ENCODE measurements at regions not wholly inside any gene's neighbourhood (a gene's known extent, or its start where the extent isn't known, plus 50 kb on each side); places are given as distances from the start of the nearest gene placed in this dataset.

GRCh38 chr4:82036181-82036580 is 337.6 kb downstream of the HNRNPD start (continued):
- no peak for TF ChIP-seq CBX5 (IDR thresholded peaks at IDR 0.05; ENCODE audit: low read depth)

- in situ Hi-C loops (cut with MboI), result no loop called here
Measured at GRCh38 chr4:82034878-82035277, 338.9 kb downstream of the HNRNPD start.

More at GRCh38 chr4:82034878-82035277, 338.9 kb downstream of the HNRNPD start:
- intact Hi-C loops (cut with micrococcal nuclease; ENCODE audit: unreplicated experiment), result no loop called here
- Histone ChIP-seq H3K4me1 (ENCODE audit: control insufficient read depth, insufficient read depth, low read length) (no peaks in the 10 kb centered on the region), H4K20me1 (ENCODE audit: control insufficient read depth, insufficient read depth) (no peaks in the 10 kb centered on the region), H2AFZ (ENCODE audit: control insufficient read depth, low read depth, low read length) (no peak overlapping the region), H3K79me2 (ENCODE audit: control insufficient read depth, insufficient read depth, low read length) (no peaks in the 10 kb centered on the region), H3K9me3 (replicated peaks; ENCODE audit: control insufficient read depth, insufficient read depth, low read length) (no peaks in the 10 kb centered on the region), H3K4me3 (no peak overlapping the region), H3K27me3 (replicated peaks in 1 of 2; ENCODE audit: control insufficient read depth in 2 of 2, insufficient read depth in 2 of 2, low read length in 1 of 2) (no peaks in the 10 kb centered on the region; a peak in 1 of 4 replicates), H3K9ac (ENCODE audit: control insufficient read depth, insufficient read depth, low read length) (no peak overlapping the region), H3K36me3 (ENCODE audit: control insufficient read depth in 2 of 2, insufficient read depth in 2 of 2, low read length in 1 of 2) (no peaks in the 10 kb centered on the region), H3K27ac (ENCODE audit: control insufficient read depth, insufficient read depth) (no peak overlapping the region), H3K4me2 (ENCODE audit: control insufficient read depth, insufficient read depth) (no peak overlapping the region)
- TF ChIP-seq KAT2A (conservative IDR thresholded peaks at IDR 0.05; ENCODE audit: control insufficient read depth, low read depth, low read length) (no peak), FOXM1 (IDR thresholded peaks at IDR 0.05; ENCODE audit: low read depth, low read length) (no peak), NR2C1 (IDR thresholded peaks at IDR 0.05) (no peak), RELB (IDR thresholded peaks at IDR 0.05; ENCODE audit: low read depth) (no peak), CREB1 (IDR thresholded peaks at IDR 0.05; ENCODE audit: low read depth) (no peak), NR2C2 (IDR thresholded peaks at IDR 0.05; ENCODE audit: borderline replicate concordance, control insufficient read depth, insufficient read length, low read depth) (no peak)
- CTCF ChIA-PET, result no interaction called here
- RAD21 ChIA-PET (ENCODE audit: unreplicated experiment), result no interaction called here
- SMC1A ChIA-PET (ENCODE audit: uncharacterized antibody, unreplicated experiment), result no interaction called here
- WGBS (ENCODE audit: insufficient coverage, insufficient replicate concordance, low lambda C conversion rate, missing lambda C conversion rate), result 2% methylated on average over 2 of the region's 2 CpGs
- no TSS peak for BruUV-seq (replicated peaks)
- no peak for FAIRE-seq
- DNase-seq (ENCODE audit: low read depth, low spot score), result no peak
- ATAC-seq, result no peak
- POLR2A ChIA-PET, result no interaction called here

Data from GM12878 (cell line).